GM12875 (cell line): ENCODE measurements at regions not wholly inside any gene's neighbourhood (a gene's known extent, or its start where the extent isn't known, plus 50 kb on each side); places are given as distances from the start of the nearest gene placed in this dataset.

Source experiments
- H3K4me3 ChIP-seq: one replicate; pipeline ENCODE4 v1.5.1; 2011; ENCODE audit warnings: low read depth, low read length, control low read depth
- TF ChIP-seq, protein P1 (sequence below): IDR thresholded peaks from 2 replicates; pipeline ENCODE4 v1.5.1; 2011; ENCODE audit warnings: low read depth, mild to moderate bottlenecking, control low read depth, inconsistent platforms, low read length, moderate library complexity, borderline replicate concordance; ENCODE audit not compliant: insufficient read depth

DNA sequence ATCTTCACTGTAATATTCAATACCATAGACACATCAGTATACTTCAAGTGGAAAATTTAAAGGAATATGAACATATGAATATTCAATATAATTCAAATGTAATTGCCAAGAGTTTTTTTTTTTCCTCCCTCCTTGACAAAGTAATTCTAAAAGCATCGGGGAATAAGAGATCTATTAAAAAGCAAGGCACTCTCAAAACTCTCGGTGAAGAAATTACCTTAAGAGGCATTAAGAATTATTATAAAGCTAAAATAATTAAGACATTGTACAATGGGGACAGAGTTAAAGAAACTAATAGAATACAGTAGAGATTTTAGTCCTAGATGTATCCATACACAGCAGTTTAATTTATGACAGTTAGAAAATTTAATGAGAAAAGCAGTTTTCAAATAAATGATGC is 390.0 kb upstream of the SLC8A1 start:
- TF ChIP-seq, protein P1, sequence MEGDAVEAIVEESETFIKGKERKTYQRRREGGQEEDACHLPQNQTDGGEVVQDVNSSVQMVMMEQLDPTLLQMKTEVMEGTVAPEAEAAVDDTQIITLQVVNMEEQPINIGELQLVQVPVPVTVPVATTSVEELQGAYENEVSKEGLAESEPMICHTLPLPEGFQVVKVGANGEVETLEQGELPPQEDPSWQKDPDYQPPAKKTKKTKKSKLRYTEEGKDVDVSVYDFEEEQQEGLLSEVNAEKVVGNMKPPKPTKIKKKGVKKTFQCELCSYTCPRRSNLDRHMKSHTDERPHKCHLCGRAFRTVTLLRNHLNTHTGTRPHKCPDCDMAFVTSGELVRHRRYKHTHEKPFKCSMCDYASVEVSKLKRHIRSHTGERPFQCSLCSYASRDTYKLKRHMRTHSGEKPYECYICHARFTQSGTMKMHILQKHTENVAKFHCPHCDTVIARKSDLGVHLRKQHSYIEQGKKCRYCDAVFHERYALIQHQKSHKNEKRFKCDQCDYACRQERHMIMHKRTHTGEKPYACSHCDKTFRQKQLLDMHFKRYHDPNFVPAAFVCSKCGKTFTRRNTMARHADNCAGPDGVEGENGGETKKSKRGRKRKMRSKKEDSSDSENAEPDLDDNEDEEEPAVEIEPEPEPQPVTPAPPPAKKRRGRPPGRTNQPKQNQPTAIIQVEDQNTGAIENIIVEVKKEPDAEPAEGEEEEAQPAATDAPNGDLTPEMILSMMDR = no peak
- no peak overlapping the region for H3K4me3 ChIP-seq

DNA sequence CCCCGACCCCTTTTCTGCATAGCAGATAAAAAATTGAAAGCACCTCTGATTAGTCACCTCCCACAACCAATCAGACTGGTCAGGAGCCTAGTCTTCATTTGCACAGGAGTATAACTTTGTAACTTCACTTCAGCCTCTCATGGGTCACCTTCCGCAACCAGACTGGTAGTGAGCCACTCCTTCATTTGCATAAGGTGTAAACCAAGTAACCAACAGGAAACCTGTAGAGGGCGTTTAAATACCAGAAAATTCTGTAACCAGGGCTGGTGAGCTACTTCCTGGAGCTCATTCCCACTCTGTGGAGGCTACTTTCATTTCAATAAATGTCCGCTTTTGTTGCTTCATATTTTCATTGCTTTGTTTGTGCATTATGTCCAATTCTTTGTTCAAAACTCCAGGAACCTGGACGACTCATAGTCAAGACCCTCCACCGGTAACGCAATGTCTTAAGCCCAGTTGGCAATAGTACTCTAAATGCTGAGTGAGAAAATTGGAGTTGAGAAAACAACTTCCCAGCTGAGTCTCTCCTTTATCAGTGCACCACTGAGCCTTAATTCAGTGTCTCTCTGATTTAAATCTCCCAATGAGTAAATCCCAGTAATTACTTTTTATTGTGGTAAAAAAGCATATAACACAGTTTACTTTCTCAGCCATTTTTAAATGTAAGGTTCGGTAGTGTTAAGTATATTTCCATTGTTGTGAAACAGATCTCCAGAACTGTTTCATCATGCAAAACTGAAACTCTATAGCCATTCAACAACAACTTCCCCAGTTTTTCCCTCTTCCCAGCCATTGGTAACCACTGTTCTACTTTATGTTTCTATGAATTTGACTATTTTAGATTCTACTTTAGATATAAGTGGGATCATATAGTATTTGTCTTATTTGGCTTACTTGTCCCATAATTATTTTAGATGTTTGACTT is 392.7 kb upstream of the SLC8A1 start:
- H3K4me3 ChIP-seq = no peak overlapping the region
- TF ChIP-seq, protein P1 = peak; percentile 6; the same call in 1 of the 2 replicates

DNA sequence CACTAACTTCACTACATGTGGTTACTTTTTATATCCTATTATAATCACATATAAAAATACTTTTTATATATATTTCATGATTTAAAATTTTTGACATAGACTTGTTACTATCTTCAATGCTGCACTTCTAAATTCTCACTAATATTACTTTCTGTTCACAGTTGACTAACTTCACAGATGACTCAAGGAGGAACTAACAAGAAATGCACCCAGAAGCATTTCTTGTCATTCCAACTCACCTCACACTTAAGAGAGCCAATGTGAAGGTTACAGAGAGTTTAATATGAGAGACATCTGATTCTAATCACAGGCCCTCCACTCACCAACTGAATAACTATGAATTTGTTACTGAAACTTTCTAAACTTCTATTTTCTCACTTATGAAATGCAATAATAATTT is 399.8 kb upstream of the SLC8A1 start:
- TF ChIP-seq, protein P1 = no peak
- H3K4me3 ChIP-seq = no peak overlapping the region

DNA sequence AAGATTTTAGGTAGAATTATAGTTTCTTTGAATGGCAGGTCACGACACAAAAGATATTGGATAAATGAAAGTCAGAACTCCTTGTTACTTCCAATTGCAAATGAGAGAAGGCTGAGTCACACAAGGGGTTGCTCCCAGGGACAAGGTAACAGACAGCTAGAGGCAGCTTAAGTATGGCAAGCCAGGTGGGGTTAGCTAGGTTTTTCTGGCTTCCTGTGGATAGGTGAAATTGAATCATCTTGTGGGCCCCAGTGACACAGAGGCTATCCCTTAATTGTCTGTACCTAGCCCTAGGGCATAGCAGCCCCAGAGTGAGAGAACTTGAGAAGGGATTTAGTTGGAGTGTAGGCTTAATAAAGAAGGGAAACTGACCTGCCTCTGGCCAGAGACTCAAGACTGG is 407.7 kb upstream of the SLC8A1 start:
- TF ChIP-seq, protein P1 = no peak

DNA sequence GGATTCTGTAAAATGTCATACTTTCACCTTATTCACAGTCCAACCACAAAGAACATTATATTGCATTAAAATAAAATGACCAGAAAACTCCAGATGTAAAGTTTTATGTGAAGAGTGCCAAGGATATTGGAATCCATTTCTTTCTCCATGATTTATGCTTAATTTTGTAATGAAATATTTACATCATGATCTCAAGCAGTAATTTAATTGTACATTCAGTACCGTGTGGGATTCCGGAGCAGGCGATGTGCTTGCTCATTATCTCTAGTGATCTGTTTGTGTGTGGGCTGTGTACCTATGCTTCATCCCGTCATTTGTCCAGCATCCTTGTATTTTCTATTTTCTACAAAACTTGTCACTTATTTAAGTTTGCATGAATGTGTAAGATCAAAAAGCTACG is 415.9 kb upstream of the SLC8A1 start:
- no peak overlapping the region for H3K4me3 ChIP-seq
- TF ChIP-seq, protein P1 = no peak

More for the DNA sequence above, 407.7 kb upstream of the SLC8A1 start:
- H3K4me3 ChIP-seq = no peak overlapping the region

DNA sequence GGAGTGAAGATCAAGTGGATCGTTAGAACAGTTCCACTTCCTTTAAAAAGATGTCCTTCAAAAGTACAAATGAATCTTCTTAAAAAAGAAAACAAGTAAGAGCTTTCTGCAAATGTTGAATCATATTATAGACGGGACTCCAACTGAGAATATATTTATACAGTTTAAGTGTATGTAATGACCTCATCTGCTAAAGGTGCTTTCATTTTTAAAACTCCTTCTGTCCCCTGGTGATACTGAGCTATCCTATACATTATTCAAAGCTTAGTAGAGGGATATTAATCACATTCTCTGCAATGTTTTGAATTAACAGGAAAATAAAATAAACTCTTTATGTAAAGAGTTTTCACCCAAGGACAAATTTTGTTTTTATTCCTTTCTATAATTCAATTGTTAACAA is 420.7 kb upstream of the SLC8A1 start:
- H3K4me3 ChIP-seq = no peak overlapping the region
- TF ChIP-seq, protein P1 = no peak

DNA sequence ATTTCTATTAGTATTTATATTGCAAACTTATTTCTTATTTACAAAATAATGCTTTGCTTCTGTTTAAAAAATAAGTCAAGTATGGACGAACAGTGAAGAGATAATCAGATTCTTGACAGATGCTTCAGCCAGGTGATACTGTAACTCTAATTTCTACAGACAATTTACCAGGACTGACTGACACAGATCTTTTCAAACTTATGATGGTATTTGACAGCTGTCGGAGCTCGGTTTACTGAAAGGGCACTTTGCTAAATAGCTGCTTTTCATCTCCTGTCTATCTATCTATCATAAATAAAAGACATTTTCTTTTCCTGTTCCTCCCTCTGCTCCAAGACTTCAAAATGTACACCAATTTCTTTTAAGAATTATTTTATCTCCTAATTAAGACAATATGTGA is 422.5 kb upstream of the SLC8A1 start:
- H3K4me3 ChIP-seq = no peak overlapping the region
- TF ChIP-seq, protein P1 = no peak
